K562 (cell line): ENCODE measurements at regions not wholly inside any gene's neighbourhood (a gene's known extent, or its start where the extent isn't known, plus 50 kb on each side); places are given as distances from the start of the nearest gene placed in this dataset.

Source experiments
- CTCF ChIP-seq, 3 experiments: IDR thresholded peaks in 2 of 3; conservative IDR thresholded peaks in 1 of 3; 2 replicates each; pipeline ENCODE4 v1.5.1; 2011 to 2012; ENCODE audit warnings: low read length in 3 of 3, mild to moderate bottlenecking in 3 of 3, control low read depth in 2 of 3, improper control_type of control experiment in 1 of 3, inconsistent platforms in 1 of 3, low read depth in 1 of 3, mixed read lengths in 1 of 3, moderate library complexity in 1 of 3; ENCODE audit not compliant: insufficient read depth in 2 of 3
- ZFP1 ChIP-seq: fragments of 450-650 bp; formaldehyde crosslinking; IDR thresholded peaks from 2 replicates; pipeline ENCODE4 v1.4.0; 2020; ENCODE audit warnings: mild to moderate bottlenecking, mixed read lengths
- ZNF512 ChIP-seq: IDR thresholded peaks from 2 replicates; pipeline ENCODE4 v1.6.1; 2016; ENCODE audit warnings: missing genetic modification characterization, missing compliant biosample characterization

GRCh38 chr2:42984617-42985016 lies 192.2 kb upstream of the HAAO start:
- no peak for TF ChIP-seq ZNF512 (tag)
- TF ChIP-seq ZFP1 (CRISPR knock-in tag), result no peak
- TF ChIP-seq CTCF (IDR thresholded peaks at IDR 0.05 in 2 of 3, conservative IDR thresholded peaks at IDR 0.05 in 1 of 3; ENCODE audit: insufficient read depth in 2 of 3, low read depth in 1 of 3, low read length in 3 of 3), result no peak
